Dermis blood vessel endothelial cell (primary cell): ENCODE measurements at regions not wholly inside any gene's neighbourhood (a gene's known extent, or its start where the extent isn't known, plus 50 kb on each side); places are given as distances from the start of the nearest gene placed in this dataset.
"Not testable (repeated sequence)": the region's sequence is repeated elsewhere in the genome, so short reads cannot be mapped to it uniquely, and the experiment has no call there.

Experiments used
- DNase-seq: peaks from one replicate; pipeline ENCODE4 v3.0.0; 2010

DNA sequence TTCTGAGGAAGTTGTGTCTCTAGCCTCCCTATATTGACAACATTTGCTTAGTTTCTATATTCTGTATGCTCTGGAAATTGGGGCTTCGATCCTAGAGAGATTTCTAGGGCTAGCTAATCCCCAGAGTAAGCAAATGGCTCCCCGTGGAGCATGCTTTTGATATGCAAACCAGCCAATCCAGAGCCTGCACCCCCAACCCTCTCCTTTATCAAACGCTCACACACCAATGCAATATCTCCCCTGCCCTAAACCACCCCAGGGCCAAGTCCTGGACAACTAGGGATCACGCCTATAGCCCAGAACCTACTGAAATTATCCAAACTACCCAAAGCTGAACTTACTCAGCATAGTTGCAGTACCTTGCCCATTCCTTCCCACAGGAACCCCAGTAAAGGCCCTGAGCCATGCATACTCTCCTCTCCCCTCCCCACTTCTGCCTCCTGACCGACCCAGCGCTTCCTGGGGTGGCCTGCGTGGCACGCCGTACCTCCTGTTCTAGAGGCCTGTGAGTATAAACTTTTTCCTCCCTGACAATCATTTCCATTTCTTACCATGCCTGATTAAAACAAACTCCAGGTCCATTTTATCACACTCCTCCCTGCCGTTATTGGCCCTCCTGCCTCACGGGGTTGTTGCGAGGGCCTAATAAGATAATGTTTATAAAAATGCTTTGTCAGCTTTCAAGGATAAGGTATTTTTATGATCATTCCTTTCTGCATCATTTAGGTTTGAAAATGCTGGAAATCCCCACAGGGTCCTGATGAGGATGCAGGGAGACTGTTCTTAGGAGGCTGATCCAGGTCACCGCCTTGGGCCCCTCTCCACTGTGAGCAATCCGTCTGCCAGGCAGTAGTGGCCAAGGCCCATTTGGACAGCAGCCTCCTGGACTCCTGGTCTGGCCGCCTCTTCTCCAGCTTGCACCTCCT lies 102.7 kb downstream of the TENT5C start:
- no peak for DNase-seq

DNA sequence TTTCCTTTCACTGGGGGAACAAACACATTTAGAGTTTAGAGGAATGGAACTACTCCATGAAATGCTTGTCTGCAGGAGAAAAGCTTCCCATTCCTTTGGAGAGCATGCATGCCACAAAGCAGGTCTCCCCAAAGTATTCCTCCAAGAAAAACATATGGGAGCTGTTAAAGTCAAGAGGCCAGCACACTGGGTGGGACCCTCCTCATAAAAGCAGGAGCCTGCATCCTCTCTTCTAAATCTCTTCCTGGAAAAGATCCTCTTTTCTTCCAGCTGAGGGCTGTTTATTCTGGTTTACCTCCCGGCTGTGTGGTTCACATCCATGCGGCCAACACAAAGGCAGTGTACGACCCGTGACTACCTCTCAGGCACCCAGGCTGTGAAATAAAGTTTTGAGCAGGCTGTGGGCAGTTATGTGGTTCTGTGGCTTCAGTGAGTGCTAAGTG lies 103.4 kb downstream of the TENT5C start:
- DNase-seq, result no peak

DNA sequence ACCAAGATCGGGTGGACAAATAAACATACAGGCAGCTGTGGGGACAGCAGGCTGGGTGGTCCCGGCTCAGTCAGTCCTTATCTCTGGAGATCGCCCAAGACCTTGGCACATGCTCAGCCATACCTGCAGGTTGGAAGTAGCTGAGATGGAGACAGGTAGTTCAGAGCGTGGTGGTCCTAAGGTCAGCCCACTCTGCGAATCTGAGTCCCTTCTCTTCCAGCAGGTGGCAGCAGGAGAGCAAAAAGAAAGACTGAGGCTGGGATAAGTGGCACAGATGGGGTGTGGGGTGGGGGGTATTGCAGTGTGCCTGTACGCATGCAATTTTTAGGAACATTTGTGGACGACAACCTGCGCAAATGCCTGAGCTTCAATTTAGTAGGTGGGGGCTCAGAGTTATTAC lies 104.9 kb downstream of the TENT5C start:
- DNase-seq, result peak; percentile 21

DNA sequence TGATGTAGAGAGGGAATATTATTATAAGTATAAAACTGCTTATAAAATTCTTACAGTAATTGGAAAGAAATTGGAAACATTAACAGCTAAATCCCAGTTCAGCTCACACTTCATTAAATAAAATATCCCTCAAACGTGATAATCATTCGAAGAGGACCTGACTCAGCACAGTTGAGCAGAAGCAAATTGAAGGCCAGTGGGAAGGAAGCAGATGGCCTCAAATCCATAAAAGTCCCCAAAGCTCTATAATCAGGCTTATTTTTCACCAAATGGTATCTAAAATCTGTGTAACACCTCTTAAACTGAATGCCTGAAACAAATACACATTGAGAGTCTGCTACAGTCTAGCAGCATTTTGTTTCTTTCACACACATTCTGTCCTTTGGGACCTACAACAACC lies 106.8 kb downstream of the TENT5C start:
- no peak for DNase-seq

DNA sequence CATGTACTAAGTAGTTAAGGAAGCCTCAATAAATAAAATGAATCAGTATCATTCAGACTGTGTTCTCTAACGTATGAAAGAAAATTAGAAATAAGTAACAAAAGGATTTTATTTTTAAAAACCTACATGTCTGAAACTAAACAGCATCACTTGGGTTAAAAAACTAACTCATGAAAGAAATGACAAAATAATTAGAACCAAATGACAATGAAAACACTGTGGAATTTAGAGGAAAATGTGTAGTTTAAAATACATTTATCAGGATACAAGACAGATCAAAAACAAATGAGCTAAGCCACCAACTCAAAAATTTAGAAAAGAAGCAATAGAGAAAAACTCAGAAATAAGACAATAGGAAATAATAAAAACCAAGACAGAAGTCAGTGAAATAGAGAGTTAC lies 108.7 kb downstream of the TENT5C start:
- DNase-seq, result no peak

DNA sequence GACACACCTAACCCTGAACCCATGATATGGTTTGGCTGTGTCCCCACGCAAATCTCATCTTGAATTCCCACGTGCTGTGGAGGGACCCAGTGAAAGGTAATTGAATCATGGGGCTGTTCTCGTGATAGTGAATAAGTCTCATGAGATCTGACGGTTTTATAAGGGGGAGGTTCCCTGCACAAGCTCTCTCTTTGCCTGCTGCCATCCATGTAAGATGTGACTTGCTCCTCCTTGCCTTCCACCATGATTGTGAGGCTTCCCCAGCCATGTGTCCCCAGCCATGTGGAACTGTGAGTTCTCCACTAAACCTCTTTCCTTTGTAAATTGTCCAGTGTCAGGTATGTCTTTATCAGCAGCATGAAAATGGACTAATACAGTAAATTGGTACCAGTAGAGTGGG lies 110.2 kb downstream of the TENT5C start:
- not testable (repeated sequence) for DNase-seq

DNA sequence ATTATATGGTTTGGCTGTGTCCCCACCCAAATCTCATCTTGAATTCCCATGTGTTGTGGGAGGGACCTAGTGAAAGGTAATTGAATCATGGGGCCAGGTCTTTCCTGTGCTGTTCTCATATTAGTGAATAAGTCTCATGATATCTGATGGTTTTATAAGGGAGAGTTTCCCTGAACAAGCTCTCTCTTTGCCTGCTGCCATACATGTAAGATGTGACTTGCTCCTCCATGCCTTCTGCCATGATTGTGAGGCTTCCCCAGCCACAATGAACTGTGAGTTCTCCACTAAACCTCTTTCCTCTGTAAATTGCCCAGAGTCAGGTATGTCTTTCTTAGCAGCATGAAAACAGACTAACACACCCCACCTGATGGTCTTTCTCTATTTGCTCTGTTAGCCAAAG lies 112.1 kb downstream of the TENT5C start:
- DNase-seq, result not testable (repeated sequence)

DNA sequence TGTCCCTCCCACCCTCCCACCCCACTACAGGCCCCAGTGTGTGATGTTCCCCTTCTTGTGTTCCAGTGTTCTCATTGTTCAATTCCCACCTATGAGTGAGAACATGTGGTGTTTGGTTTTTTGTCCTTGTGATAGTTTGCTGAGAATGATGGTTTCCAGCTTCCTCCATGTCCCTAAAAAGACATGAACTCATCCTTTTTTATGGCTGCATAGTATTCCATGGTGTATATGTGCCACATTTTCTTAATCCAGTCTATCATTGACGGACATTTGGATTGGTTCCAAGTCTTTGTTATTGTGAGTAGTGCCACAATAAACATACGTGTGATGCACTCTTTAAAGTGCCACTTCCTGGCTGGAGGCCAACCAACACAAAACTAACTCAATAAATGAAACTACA lies 112.7 kb downstream of the TENT5C start:
- not testable (repeated sequence) for DNase-seq

DNA sequence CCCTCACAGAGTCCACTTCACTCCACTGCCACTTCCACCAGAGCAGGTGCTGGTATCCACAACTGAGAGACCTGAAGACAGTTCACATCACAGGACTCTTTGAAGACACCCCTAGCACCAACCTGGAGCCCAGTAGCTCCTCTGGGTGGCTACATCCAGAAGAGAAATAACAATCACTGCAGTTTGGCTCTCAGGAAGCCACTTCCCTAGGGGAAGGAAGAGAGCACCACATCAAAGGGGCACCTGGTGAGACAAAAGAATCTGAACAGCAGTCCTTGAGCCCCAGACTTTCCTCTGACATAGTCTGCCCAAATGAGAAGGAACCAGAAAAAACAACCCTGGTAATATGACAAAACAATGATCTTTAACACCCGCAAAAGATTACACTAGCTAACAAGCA lies 113.2 kb downstream of the TENT5C start:
- DNase-seq, result no peak

DNA sequence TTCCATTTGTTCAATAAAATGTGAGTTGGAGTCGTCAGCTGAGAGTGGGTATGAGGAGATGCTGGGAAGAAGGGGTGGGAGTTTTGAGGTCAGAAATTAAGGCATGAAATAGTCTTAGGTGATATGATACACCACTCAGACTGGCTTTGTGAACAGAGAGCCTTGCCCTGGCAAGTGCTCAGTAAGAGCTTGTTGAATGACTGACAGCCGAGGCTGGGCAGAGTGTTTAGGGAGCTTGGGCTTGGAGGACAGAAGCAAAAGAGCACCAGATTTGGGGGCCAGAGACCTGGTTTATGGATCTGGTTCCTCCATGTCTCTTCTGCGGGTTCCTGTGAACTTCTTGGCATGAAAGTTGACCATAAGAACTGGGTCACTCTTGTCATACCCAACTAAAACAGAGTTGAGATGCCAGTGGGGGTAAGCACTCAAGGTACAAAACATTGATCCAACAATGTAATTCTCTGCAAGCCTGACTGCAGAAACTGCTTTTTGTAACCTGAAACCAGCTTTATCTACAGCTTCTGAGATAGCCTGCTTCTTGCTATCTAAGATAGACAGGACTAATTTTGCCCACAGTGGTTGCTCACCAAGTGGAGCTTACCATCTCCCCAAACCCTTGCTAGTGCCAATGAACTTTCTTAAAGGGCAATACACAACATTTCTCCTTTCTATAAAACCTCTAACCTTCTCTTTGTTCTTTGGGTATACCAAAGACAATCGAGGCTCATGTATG lies 126.4 kb downstream of the TENT5C start:
- DNase-seq, result no peak

DNA sequence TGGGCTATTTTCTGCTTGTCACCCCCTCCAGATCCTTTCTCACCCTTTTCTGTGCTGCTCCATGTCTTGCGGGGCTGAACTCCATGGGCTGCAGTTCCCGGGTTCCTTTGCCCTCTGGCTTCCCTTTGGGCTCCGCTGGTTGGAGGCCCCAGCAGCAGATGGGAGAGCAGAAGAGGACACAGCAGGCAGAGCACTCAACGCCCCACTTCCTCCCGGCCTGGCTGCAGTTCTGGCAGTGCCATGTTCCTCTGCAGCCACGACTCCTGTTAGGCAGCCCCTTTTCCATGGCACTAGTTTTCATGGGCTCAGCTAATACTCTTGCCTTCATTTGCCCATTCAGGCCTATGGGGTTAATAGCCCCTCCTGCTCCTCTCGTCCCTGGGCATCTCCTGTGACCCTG lies 127.1 kb downstream of the TENT5C start:
- no peak for DNase-seq

DNA sequence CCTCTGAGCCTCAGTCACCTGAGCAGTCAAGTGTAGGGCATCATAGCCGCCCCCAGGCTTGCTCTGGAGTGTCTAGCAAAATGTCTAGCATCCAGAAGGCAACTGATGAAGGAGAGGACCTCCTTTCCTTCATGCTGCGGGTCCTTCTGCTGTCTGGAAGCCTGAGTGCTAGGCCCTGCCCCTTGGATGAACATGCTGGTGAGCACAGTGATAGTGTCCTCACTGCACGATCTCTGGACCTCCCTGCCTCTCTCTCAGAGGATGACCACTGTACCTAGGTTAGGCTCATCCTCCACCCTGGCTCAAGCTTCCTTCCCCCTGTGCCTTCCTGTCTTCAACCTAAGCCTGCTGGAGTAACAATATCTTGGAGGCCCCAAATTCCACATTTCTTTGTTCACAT lies 128.6 kb downstream of the TENT5C start:
- no peak for DNase-seq

DNA sequence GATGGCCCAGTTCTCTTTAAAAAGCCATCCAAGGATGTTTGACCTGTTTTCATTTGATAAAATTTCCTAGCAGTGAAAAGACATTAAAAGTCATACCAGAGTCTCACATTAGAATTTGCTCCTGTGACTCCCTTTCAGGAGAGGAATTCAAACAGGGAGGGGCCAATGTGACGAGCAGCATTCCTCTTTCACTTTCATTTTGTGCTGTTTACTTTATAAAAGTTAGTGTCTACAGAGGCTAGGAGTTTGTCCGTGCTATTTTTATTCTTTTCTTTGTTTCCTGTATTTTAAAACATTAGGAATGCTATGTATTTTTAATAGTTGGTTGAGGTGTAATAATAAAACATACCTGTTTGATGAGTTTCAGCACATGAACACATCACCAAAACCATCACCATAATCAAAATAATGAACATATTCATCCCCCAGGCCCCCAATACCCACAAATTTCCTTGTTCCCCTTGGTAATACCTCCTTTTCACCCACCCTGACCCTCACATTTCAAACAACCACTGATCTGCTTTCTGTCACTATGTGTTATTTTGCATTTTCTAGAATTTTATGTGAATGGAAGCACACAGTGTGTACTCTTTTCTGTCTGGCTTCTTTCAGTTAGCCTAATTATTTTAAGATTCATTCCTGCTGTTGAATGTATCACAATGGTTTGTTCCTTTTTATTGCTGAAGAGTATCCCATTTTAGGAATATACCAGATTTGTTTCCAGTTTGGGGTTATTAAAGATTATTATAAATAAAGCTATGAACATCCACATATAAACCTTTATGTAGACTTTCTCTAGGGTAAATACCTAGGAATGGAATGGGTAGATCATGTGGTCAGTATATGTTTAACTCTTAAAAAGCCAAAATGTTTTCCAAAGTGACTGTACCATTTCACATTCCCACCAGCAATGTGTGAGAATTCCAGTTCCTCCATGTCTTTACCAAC lies 129.5 kb downstream of the TENT5C start:
- DNase-seq, result peak; percentile 63

DNA sequence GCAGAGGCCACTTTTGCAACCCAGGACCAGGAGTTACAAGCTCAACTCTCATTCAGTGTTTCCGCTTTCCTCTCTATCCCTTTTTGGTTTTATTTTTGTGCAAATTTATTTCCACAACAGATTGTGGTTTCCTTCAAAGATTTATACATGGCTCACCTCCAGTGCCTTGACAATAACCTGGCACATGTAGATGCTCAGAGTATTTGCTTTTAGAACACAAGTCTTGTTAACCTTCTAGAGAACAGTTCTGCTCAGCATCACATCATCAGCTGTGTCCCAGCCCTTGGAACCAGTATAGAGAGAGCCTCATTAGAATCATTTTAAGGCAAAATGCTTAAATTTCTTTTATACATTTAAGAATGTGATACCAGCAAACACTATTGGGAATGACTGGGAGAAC lies 133.7 kb downstream of the TENT5C start:
- DNase-seq, result no peak

DNA sequence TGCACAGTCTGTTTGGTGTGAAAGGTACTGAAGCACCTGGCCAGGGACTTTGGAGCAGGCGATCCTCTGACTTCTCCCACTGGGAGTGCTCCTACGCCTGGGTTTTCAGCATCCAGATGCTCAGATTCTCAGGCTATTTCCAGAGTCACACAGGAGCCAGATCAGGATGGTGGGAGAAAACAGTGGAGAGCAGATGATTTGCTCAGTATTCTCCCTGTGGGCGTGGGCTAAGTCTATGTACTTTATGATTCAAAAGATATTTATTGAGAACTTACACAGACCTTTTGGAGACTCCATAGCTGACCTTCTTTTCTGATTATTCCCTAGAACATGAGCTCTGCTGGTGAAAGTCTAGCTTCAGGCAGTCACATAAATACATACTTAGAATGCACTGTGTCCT lies 134.6 kb downstream of the TENT5C start:
- DNase-seq, result no peak

DNA sequence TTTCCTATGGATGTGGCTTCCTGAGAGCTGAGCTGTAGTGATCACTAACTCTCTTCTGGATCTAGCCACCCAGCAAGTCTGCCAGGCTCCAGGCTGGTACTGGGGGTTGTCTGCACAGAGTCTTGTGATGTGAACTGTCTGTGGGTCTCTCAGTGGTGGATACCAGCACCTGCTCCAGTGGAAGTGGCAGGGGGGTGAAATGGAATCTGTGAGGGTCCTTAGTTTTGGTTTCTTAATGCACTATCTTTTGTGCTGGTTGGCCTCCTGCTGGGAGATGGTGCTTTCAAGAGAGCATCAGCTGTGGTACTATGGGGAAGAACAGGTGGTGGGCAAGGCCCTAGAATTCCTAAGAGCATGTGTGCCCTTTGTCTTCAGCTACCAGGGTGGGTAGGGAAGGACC lies 140.7 kb downstream of the TENT5C start:
- not testable (repeated sequence) for DNase-seq

DNA sequence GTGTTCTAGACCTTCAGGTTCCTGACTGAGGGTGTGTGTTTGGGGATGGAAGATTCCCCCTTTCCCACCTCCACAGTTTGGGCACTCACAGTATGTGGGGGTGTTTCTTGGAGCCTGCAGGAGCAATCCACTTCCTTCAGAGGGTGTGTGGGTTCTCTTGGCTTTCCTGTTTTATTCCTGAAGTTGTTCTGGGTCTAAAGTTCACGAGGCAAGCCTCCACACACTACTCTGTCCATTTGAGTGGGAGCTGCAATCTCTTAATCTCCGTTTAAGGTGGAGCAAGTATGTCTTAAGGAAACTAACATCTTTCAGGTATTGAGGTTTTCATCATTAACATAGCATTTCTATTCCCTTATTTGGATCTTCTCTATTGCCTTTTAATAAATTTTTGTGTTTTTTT lies 141.8 kb downstream of the TENT5C start:
- no peak for DNase-seq

DNA sequence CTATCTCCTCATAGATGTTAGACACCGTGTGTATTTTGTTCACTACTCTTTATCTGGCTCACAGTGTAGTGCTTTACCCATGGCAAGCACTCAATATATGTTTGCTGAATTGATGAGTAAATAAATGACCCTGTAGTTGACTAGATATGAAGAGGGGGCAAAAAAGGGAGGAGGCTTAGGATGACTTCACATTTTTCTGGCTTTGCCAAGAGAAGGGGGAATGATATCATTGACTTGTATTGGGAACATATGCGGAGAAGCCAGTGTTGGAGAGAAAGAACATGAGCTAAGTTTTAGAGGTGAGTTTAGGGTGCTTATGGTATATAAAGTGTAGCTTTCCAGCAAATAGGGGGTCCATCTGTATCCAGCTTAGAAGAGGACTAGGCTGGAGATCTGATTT lies 145.5 kb downstream of the TENT5C start:
- DNase-seq, result no peak

DNA sequence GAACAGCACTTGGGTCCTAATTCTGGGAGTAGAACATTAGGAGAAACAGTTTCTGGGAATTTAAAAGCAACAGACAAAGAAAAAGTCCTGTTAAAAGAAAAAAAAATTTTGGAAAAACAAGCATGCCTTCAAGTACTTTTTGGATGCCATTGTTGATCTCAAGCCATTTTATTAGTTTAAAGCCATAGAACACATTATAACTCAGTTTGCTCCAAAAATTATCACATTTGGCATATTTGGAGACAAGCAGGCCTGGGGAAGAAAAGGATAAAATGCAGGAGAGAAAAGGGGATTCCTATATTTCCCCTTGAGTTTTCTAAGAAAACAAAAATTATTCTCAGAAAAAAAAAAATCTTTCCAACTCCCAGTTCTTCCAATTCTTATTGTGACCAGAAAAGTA lies 146.8 kb downstream of the TENT5C start:
- no peak for DNase-seq

DNA sequence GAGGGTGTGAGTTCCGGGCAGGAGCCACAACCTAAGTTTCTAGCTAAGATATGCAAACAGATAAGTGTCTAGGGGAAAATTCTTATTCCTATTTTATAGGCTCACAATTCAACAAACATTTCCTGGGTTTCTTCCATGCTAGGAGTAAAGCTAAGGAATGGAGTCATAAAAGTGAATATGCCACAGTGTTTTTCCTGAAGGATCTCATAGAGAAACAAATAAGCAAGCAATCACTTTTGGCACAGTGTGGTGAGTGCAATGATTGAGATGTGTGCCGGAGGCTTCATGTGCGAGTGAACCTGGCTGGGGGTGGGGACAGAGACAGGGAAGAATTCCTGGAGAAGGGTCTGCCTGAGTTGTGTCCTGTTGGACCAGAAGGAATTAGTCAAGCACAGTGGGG lies 147.4 kb downstream of the TENT5C start:
- no peak for DNase-seq

DNA sequence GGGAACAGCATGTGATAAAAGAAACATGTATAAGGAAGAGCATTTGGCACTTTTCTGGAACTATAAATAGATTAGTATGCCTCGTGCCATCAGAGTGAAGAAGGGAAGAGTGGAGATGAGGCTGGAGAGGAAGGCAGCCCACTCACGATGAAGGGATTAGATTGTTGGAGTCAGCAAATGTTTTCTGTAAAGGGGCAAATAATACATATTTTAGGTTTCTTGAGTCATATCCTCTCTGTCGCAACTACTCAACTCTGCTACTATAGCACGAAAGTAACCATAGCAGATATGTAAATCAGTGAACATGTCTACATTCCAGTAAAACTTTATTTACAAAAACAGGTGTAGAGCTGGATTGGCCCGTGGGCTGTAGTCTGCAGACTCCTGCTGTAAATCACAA lies 147.8 kb downstream of the TENT5C start:
- no peak for DNase-seq

DNA sequence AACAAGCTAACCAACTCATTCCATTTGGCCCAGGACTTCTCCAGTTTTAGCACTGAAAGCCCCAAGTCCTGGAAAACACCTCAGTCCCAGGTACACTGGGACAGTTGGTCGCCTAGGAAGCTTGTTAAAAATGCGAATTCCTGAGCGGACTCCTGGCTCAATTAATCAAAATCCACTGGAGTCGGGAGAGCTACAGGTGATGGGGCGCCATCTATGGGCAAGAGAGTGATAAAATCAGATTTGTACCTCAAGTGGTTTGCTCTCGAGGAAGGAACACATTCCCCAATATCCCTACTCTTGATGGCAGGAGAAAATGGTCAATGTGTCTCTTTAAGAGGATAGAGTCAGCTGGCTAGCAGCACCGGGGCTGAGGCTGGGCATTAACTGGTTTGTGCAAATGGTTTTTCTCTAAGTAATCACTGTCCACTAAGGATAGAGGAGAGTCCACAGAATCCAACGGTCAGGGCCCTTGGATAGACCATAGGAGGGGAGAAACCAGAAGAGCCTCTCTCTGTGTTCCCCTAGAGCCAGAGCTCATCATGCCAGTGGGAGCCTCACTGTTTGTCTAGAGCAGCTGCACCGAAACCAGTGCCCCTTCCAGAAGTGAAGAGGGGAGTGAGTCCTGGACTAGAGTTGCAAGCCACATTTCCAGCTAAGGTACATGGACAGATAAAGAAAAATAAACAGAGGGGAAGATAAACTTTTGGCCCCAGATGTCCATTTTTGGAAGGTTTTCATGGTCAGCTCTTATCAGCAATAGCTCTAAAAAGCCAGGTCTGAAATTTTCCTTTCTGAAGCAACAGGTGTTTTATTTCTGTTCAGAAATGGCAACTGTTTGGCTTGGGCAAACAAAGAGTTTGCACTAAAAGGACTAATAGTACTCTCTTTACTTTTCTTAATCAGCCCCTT lies 148.5 kb downstream of the TENT5C start:
- DNase-seq, result peak; percentile 83
